Endodermal cell (in vitro differentiated cells): ENCODE measurements at regions not wholly inside any gene's neighbourhood (a gene's known extent, or its start where the extent isn't known, plus 50 kb on each side); places are given as distances from the start of the nearest gene placed in this dataset.

Experiments
- DNase-seq: peaks from one replicate; pipeline ENCODE4 v3.0.0-alpha.2; 2017
- H3K27ac ChIP-seq: 2 replicates; pipeline ENCODE4 v1.5.1; 2013; ENCODE audit warnings: mild to moderate bottlenecking, low read depth, low read length, moderate library complexity
- H3K27me3 ChIP-seq: 2 replicates; pipeline ENCODE4 v1.6.1; 2013; ENCODE audit warnings: mild to moderate bottlenecking, low read length, moderate library complexity; ENCODE audit not compliant: insufficient read depth, control insufficient read depth, poor library complexity, severe bottlenecking
- H3K36me3 ChIP-seq: 2 replicates; pipeline ENCODE4 v1.7.0; 2013; ENCODE audit warnings: mild to moderate bottlenecking, low read length, moderate library complexity; ENCODE audit not compliant: control insufficient read depth, insufficient read depth
- H3K4me1 ChIP-seq: one replicate; pipeline ENCODE4 v1.7.0; 2013; ENCODE audit warnings: low read length; ENCODE audit not compliant: control insufficient read depth, insufficient read depth
- H3K4me3 ChIP-seq: 2 replicates; pipeline ENCODE4 v1.5.1; 2013; ENCODE audit warnings: mild to moderate bottlenecking, low read length, moderate library complexity
- H3K9ac ChIP-seq: 2 replicates; pipeline ENCODE4 v1.6.1; 2013; ENCODE audit warnings: mild to moderate bottlenecking, low read length, moderate library complexity; ENCODE audit not compliant: poor library complexity, severe bottlenecking; ENCODE audit errors: extremely low read depth
- H3K9me3 ChIP-seq: 2 replicates; pipeline ENCODE4 v1.6.1; 2013; ENCODE audit warnings: mild to moderate bottlenecking, low read length, moderate library complexity; ENCODE audit not compliant: control insufficient read depth
- H3K27ac Mint-ChIP-seq: 2 replicates; pipeline ENCODE4 v1.8.0; 2020; ENCODE audit warnings: mixed read lengths
- H3K27me3 Mint-ChIP-seq: 2 replicates; pipeline ENCODE4 v1.8.0; 2021; ENCODE audit warnings: mild to moderate bottlenecking, mixed read lengths; ENCODE audit not compliant: insufficient read depth
- H3K36me3 Mint-ChIP-seq: 2 replicates; pipeline ENCODE4 v1.8.0; 2020; ENCODE audit warnings: low read depth, mixed read lengths
- H3K4me1 Mint-ChIP-seq: 2 replicates; pipeline ENCODE4 v1.8.0; 2020; ENCODE audit warnings: mixed read lengths
- H3K4me3 Mint-ChIP-seq: 2 replicates; pipeline ENCODE4 v1.8.0; 2020; ENCODE audit warnings: mild to moderate bottlenecking, moderate library complexity, mixed read lengths
- H3K9me3 Mint-ChIP-seq: 2 replicates; pipeline ENCODE4 v1.8.0; 2020; ENCODE audit warnings: mild to moderate bottlenecking, mixed read lengths
- WGBS, 2 experiments: methylation state at CpG; one replicate each; pipeline versions ENCODE4 v1.1.5 to v1.1.7; 2013; ENCODE audit warnings: missing lambda C conversion rate in 2 of 2, mixed read lengths in 1 of 2; ENCODE audit not compliant: insufficient coverage in 1 of 2, insufficient read length in 1 of 2; 5-methylcytosine and 5-hydroxymethylcytosine counted together
- TF ChIP-seq, protein P1 (sequence below): fragments of 200-600 bp; sonication (generic); conservative IDR thresholded peaks from 2 replicates; pipeline ENCODE4 v1.5.0; 2021; ENCODE audit warnings: antibody characterized with exemption, mild to moderate bottlenecking

- H3K9me3 Mint-ChIP-seq, result no peaks in the 10 kb centered on the region
- Histone ChIP-seq H3K4me3 (no peak overlapping the region), H3K4me1 (no peaks in the 10 kb centered on the region), H3K27me3 (no peaks in the 10 kb centered on the region), H3K9me3 (no peaks in the 10 kb centered on the region), H3K27ac (no peak overlapping the region), H3K9ac (peak overlapping the region; percentile 6), H3K36me3 (no peaks in the 10 kb centered on the region)
- peaks cover 3% of the 10 kb centered on the region for H3K27me3 Mint-ChIP-seq
- DNase-seq, result no peak
- no peaks in the 10 kb centered on the region for H3K4me1 Mint-ChIP-seq
- 90 to 93% methylated on average over 11 to 13 of the region's 13 CpGs for WGBS, 2 experiments
- H3K4me3 Mint-ChIP-seq, result no peak overlapping the region
- H3K27ac Mint-ChIP-seq, result no peak overlapping the region
- H3K36me3 Mint-ChIP-seq, result no peaks in the 10 kb centered on the region
- TF ChIP-seq, protein P1, sequence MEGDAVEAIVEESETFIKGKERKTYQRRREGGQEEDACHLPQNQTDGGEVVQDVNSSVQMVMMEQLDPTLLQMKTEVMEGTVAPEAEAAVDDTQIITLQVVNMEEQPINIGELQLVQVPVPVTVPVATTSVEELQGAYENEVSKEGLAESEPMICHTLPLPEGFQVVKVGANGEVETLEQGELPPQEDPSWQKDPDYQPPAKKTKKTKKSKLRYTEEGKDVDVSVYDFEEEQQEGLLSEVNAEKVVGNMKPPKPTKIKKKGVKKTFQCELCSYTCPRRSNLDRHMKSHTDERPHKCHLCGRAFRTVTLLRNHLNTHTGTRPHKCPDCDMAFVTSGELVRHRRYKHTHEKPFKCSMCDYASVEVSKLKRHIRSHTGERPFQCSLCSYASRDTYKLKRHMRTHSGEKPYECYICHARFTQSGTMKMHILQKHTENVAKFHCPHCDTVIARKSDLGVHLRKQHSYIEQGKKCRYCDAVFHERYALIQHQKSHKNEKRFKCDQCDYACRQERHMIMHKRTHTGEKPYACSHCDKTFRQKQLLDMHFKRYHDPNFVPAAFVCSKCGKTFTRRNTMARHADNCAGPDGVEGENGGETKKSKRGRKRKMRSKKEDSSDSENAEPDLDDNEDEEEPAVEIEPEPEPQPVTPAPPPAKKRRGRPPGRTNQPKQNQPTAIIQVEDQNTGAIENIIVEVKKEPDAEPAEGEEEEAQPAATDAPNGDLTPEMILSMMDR, result no peak
Observed at GRCh38 chr6:167769408-167770190, 57.1 kb upstream of the AFDN start.

- no peak overlapping the region for H3K27ac Mint-ChIP-seq
Observed at GRCh38 chr6:167770291-167770955, 56.3 kb upstream of the AFDN start.

GRCh38 chr6:167774881-167775280 lies 51.8 kb upstream of the AFDN start:
- H3K4me3 Mint-ChIP-seq, result no peak overlapping the region
- no peaks in the 10 kb centered on the region for H3K27me3 Mint-ChIP-seq
- no peaks in the 10 kb centered on the region for H3K4me1 Mint-ChIP-seq
- TF ChIP-seq, protein P1, result no peak
- no peaks in the 10 kb centered on the region for H3K27me3 ChIP-seq
- no peak overlapping the region for H3K27ac ChIP-seq
- no peaks in the 10 kb centered on the region for H3K36me3 ChIP-seq
- no peak overlapping the region for H3K27ac Mint-ChIP-seq
- H3K9ac ChIP-seq, result no peak overlapping the region
- no peaks in the 10 kb centered on the region for H3K9me3 ChIP-seq
- no peaks in the 10 kb centered on the region for H3K4me1 ChIP-seq
- DNase-seq, result no peak
- H3K4me3 ChIP-seq, result no peak overlapping the region
- H3K36me3 Mint-ChIP-seq, result no peaks in the 10 kb centered on the region
- WGBS, 2 experiments, result 93 to 96% methylated on average over 7 to 11 of the region's 11 CpGs
- H3K9me3 Mint-ChIP-seq, result no peaks in the 10 kb centered on the region

More at GRCh38 chr6:167770291-167770955, 56.3 kb upstream of the AFDN start:
- H3K4me3 ChIP-seq, result no peak overlapping the region
- TF ChIP-seq, protein P1, result no peak
- H3K9me3 ChIP-seq, result no peaks in the 10 kb centered on the region
- no peaks in the 10 kb centered on the region for H3K27me3 ChIP-seq
- H3K36me3 ChIP-seq, result no peaks in the 10 kb centered on the region
- no peak overlapping the region for H3K9ac ChIP-seq
- H3K4me1 Mint-ChIP-seq, result no peaks in the 10 kb centered on the region
- no peaks in the 10 kb centered on the region for H3K4me1 ChIP-seq
- DNase-seq, result no peak
- H3K4me3 Mint-ChIP-seq, result no peak overlapping the region
- no peaks in the 10 kb centered on the region for H3K9me3 Mint-ChIP-seq
- H3K36me3 Mint-ChIP-seq, result no peaks in the 10 kb centered on the region
- WGBS, 2 experiments, result 92 to 94% methylated on average over 7 to 14 of the region's 14 CpGs
- peaks cover 3% of the 10 kb centered on the region for H3K27me3 Mint-ChIP-seq
- H3K27ac ChIP-seq, result no peak overlapping the region
